GM21423 (cell line): ENCODE measurements at regions not wholly inside any gene's neighbourhood (a gene's known extent, or its start where the extent isn't known, plus 50 kb on each side); places are given as distances from the start of the nearest gene placed in this dataset.
A peak's percentile ranks its signal among the peaks of the same experiment; 100 is the strongest.

ENCODE experiments used
- ATAC-seq: cut with Tn5 transposase; IDR thresholded peaks from one replicate; pipeline ENCODE4 v1.9.1; 2021; ENCODE audit warnings: mild to moderate bottlenecking, moderate library complexity; ENCODE audit not compliant: unreplicated experiment

GRCh38 chr16:79303959-79304387 is 296.6 kb downstream of the MAF start:
- no peak for ATAC-seq

- ATAC-seq = no peak
These were observed 297.3 kb downstream of the MAF start for GRCh38 chr16:79303206-79303605.

GRCh38 chr16:79302731-79303130 is 297.8 kb downstream of the MAF start:
- no peak for ATAC-seq

DNA sequence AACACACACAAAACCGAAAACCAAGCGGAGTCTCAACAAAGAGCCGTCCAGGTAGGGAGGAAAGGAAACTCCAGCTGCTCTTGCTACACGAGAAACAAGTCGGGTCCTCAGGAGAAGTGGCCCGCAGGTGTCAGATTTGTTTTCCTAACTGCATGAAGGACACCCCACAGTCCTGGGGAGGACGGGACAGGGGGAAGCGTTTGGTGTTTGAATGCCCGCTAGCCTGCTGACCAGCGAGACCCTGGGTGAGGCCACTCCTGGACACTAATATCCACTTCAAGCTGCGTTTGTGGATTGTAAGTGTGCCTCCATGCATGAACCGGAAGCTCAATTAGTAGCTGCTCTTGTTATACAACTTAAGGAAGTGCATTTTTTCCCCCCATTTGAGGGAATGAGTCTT is 299.5 kb downstream of the MAF start:
- ATAC-seq = no peak

- no peak for ATAC-seq
These were observed 301.4 kb downstream of the MAF start for GRCh38 chr16:79298894-79299799.

DNA sequence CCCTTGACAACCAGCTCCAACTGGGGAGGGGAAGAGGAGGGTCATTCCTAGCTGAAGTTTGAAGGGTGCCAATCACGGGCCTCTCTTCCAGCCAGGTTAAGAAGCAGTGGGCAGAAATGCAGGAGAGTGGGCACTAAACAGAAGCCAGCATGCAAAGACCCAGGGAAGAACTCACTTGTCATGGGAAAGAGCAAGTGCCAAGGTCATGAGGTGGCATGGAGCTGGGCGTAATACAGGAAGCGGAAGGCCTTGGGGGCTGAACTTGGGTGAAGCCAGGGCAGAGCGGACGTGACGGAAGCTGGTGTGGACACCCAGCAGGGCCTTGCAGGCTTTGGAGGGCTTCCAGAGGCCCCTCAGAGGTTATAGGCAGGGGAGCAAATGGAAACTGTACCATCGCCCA is 302.1 kb downstream of the MAF start:
- no peak for ATAC-seq

GRCh38 chr16:79297805-79298204 is 302.7 kb downstream of the MAF start:
- no peak for ATAC-seq

- no peak for ATAC-seq
These were observed 303.2 kb downstream of the MAF start for GRCh38 chr16:79297296-79297695.

DNA sequence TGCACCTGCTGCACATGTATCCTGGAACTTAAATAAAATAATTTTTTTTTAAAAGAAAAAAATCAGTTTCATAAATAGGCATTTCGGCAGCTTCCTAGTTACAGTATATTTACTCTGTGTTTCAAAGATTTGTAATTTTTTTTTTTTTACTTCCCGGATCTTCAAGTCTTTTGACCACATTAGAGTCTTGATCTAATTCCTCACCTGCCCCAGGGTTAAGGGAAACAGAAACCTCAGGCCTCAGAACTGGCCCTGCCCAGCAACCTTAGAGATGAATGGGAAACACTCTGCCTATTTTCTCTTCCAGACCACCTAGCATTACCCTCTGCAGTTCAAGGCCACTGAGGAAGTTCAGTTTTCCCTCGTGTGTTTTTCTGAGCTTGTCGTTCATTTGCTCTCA is 304.0 kb downstream of the MAF start:
- ATAC-seq = no peak

DNA sequence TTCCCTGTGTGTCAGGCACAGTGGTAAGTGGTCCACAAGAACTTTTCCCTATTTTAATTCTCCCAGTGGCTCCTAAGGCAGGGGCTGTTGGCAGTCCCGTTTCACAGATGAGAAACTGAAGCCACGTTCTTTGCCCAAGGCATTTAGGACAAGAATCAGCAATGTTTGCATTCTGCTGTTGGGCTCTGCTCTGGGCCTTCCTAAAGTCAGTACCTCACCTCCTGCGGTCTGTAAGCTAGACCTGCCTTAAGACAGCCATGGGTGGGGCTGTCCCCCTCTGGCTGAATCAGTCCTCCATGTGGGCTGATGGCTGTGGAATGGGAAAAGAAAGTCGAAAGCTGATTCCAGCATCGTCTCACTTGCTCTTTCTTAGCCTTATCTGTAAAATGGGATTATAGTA is 304.8 kb downstream of the MAF start:
- no peak for ATAC-seq

DNA sequence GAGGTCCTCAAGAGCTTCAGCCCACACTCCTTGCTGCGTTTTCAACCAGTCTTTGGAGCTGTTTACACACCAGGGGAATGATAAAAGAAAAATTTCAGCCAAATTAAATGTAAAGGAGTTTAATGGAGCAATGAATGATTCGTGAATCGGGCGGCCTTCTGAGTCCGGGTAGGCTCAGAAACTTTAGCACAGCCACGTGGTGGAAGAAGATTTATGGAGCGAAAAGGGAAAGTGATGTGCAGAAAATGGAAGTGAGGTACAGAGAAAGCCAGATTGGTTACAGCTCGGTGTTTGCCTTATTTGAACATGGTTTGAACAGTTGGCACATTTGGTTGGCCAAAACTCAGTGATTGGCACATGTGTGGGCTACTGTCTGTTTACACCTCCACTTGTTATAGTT is 305.4 kb downstream of the MAF start:
- ATAC-seq = no peak

DNA sequence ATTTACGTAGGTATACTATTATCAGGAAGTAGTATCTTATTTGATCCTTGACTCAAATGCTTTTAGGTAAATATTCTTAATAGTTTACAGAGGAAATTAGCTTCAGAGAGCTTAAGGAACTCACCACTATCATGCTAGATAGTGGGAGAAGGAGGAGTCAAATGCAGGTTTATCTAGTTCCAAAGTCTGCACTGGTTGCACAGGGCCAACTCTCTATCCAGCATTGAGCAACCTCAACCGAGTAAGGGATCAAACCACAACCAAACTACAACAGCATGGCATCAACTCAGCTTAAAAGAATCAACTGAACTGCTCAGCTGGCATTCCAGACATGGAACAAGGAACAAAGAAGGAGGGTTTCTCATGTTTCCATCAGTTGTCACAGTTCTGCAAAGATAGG is 306.0 kb downstream of the MAF start:
- no peak for ATAC-seq

DNA sequence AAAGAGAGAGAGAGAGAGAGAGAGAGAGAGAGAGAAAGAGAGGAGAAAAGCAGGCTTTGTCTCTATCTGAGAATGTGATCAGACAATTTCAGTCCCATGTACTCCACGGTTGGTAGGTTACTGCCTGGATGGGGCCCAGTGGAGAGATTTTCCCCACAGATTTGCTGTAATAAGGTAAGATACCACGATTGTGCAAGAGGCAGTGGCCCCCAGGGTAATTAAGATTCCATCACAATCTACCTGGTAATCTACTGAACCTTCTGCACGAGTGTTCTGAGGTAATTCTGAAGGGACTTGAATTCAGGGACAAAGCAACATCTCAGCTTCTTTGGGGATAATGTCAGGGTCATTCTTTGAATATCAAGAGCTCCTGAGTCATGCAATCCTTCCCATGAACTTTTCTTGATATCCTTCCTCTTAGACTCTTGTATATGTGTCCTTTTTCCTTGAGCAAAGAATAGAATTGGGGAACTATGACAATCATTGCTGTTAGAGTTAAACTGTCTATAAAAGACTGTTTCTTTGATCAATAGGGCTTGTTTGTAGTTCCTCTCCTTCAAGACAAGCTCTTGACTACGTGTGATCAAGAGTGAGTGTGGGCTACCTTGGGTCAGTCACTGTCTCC is 306.6 kb downstream of the MAF start:
- no peak for ATAC-seq

DNA sequence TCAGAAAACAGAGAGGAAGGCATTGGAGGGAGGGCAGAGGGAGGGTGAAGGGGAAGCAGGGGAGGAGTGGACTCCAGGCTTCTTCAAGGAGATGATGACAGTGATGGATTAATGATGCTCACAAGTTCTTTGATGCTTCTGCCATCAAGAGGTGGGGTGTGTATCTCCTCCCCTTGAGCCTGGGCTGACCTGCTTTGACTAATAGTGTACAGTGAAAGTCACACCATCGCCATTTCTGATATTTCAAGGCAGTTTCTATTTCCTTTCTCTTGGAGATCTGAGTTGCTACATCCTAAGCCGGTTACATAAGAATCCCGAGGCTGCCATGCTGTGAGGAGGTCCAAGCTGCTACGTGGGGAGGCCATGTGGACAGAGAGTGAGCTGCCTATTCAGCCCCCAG is 312.5 kb downstream of the MAF start:
- ATAC-seq = no peak

DNA sequence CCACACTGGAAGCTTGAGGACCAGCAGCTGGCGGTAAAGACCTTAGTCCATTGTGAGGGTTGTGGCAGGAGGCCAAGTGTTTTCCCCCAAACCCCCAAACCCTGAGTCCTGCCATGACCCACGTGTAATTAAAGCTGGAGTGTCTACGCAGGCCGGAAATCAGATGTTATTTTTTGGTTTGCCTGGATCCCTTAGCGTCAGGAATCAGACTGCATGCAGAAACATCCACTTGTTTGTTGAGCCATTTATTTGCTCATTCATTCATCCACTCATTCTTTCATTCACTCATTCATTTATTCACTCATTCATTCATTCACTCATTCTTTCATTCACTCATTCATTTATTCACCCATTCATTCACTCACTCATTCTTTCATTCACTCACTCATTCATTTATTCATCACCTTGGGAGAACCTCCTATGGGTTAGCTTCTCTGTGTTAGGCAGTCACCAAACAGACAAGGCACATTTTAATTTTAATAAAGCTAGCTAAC is 313.1 kb downstream of the MAF start:
- peak; percentile 16 for ATAC-seq

GRCh38 chr16:79286646-79287423 is 313.7 kb downstream of the MAF start:
- ATAC-seq = peak; percentile 95

GRCh38 chr16:79284766-79285165 is 315.8 kb downstream of the MAF start:
- no peak for ATAC-seq

DNA sequence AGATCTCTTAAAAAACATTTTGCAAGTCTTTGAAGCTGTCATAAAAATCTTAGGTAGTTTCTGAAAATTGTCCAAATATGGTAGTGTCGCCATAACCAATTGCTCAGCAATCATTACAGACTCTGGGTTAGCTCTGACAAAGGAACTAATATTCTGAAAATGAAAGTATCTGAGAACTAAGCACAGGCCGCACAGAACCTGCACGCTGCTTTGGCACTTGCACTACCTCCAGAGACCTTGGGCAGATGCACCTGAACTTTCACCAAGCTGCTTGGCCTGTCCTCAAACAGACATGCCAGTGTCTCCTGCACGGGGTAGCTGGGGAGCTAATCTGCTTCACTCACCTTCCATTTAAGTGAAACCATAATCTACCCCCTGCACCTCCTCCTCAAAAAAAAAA is 317.0 kb downstream of the MAF start:
- no peak for ATAC-seq

GRCh38 chr16:79282806-79283205 is 317.7 kb downstream of the MAF start:
- no peak for ATAC-seq

DNA sequence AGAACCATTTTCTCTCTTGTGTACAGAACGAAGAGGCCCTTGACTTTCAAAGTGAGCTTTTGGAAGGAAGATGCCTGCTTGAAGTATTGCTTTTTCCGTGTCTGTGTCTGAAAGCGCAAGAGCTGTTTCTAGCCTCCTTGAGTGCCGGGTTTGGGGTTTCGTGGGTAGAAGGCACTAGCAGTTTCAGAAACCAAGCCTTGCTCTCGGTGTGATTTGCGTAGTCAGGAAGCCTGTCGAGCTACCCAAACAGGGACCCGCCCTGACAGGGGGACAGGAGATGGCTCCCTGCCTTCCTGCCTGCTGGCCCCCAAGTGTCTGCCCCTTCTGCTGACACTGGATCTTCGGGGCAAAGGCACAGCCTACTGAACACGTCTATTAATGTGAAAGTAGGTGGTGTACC is 322.0 kb downstream of the MAF start:
- ATAC-seq = no peak

DNA sequence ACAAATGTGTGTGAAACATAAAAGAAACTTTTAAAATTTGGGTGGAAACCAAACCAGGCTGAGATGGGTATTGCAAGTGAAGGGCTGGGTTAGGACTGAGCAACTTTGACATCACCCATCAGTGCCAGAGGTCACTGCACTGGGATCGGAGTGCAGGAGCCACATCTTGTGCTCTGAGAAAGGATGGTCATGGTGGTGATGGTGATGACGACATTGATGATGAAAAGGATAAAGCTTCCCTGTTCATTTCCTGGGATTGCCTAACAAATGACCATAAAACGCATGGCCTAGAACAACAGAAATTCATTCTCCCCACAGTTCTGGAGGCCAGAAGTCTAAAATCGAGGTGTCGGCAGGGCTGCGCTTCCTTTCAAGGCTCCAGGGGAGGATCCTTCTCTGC is 324.0 kb downstream of the MAF start:
- ATAC-seq = no peak

- no peak for ATAC-seq
These were observed 326.3 kb downstream of the MAF start for GRCh38 chr16:79274264-79274663.
